ENCODE measurements at regions not wholly inside any gene's neighbourhood (a gene's known extent, or its start where the extent isn't known, plus 50 kb on each side); places are given as distances from the start of the nearest gene placed in this dataset.

GRCh38 chr18:77948567-77948966 lies 698.9 kb downstream of the GALR1 start:
- no peak for TF ChIP-seq EZH2 (IDR thresholded peaks at IDR 0.05; ENCODE audit: insufficient read depth, poor library complexity, severe bottlenecking)
- TF ChIP-seq EZH2phosphoT487 (IDR thresholded peaks at IDR 0.05; ENCODE audit: insufficient read depth, low read depth): no peak
